Tibial nerve (tissue), 4 donors: ENCODE measurements at regions not wholly inside any gene's neighbourhood (a gene's known extent, or its start where the extent isn't known, plus 50 kb on each side); places are given as distances from the start of the nearest gene placed in this dataset.

Source experiments
- DNase-seq, 2 donors: peaks; one replicate each; pipeline ENCODE4 v3.0.0-alpha.2; 2019; ENCODE audit warnings: low spot score in 2 of 2
- H3K27ac ChIP-seq, 4 donors: fragments of 200-600 bp; sonication (generic) in 3 of 4; one replicate each; pipeline ENCODE4 v1.5.1; 2017 to 2019; ENCODE audit warnings: mild to moderate bottlenecking in 1 of 4
- H3K27me3 ChIP-seq, 2 donors: fragments of 200-600 bp; sonication (generic) in 1 of 2; one replicate each; pipeline versions ENCODE4 v1.5.1 to v1.6.0; 2017 to 2019
- H3K36me3 ChIP-seq, 3 donors: fragments of 200-600 bp; sonication (generic); one replicate each; pipeline ENCODE4 v1.5.1; 2018 to 2019
- H3K4me1 ChIP-seq, 4 donors: fragments of 200-600 bp; sonication (generic) in 3 of 4; one replicate each; pipeline ENCODE4 v1.5.1; 2017 to 2019
- H3K4me3 ChIP-seq, 4 donors: fragments of 200-600 bp; sonication (generic) in 3 of 4; one replicate each; pipeline ENCODE4 v1.5.1; 2017 to 2019; ENCODE audit warnings: mild to moderate bottlenecking in 1 of 4, moderate library complexity in 1 of 4
- H3K9me3 ChIP-seq, 4 donors: fragments of 200-600 bp; sonication (generic) in 3 of 4; one replicate each; pipeline ENCODE4 v1.5.1; 2017 to 2019
- EP300 ChIP-seq, 2 donors: sonication (generic); formaldehyde crosslinking; IDR thresholded peaks; one replicate each; pipeline ENCODE4 v1.6.1; 2017; ENCODE audit warnings: antibody characterized with exemption in 2 of 2, mild to moderate bottlenecking in 1 of 2
- POLR2A ChIP-seq, 2 donors: fragments of 450-650 bp; IDR thresholded peaks; one replicate each; pipeline ENCODE4 v1.6.1; 2017; ENCODE audit warnings: antibody characterized with exemption in 2 of 2, mild to moderate bottlenecking in 2 of 2, moderate library complexity in 2 of 2
- WGBS, 2 donors: methylation state at CpG; one replicate each; pipeline ENCODE4 v1.1.5; 2018; 5-methylcytosine and 5-hydroxymethylcytosine counted together
- TF ChIP-seq, protein P1 (sequence below), 5 experiments: fragments of 200-600 bp in 3 of 5; fragments of 450-650 bp in 2 of 5; sonication (generic) in 3 of 5; IDR thresholded peaks; one replicate each; pipeline ENCODE4 v1.5.1; 2016 to 2019; ENCODE audit warnings: antibody characterized with exemption in 5 of 5, mild to moderate bottlenecking in 3 of 5, moderate library complexity in 2 of 5

- no peaks in the 10 kb centered on the region for H3K9me3 ChIP-seq
- no peaks in the 10 kb centered on the region for H3K4me1 ChIP-seq
- H3K4me3 ChIP-seq, result no peak overlapping the region
- TF ChIP-seq POLR2A (IDR thresholded peaks at IDR 0.05) (no peak), EP300 (IDR thresholded peaks at IDR 0.05) (no peak)
- TF ChIP-seq, protein P1, sequence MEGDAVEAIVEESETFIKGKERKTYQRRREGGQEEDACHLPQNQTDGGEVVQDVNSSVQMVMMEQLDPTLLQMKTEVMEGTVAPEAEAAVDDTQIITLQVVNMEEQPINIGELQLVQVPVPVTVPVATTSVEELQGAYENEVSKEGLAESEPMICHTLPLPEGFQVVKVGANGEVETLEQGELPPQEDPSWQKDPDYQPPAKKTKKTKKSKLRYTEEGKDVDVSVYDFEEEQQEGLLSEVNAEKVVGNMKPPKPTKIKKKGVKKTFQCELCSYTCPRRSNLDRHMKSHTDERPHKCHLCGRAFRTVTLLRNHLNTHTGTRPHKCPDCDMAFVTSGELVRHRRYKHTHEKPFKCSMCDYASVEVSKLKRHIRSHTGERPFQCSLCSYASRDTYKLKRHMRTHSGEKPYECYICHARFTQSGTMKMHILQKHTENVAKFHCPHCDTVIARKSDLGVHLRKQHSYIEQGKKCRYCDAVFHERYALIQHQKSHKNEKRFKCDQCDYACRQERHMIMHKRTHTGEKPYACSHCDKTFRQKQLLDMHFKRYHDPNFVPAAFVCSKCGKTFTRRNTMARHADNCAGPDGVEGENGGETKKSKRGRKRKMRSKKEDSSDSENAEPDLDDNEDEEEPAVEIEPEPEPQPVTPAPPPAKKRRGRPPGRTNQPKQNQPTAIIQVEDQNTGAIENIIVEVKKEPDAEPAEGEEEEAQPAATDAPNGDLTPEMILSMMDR (IDR thresholded peaks at IDR 0.05), result no peak
- H3K27me3 ChIP-seq, result no peaks in the 10 kb centered on the region
- no peak for DNase-seq
- H3K27ac ChIP-seq, result no peak overlapping the region
- no peaks in the 10 kb centered on the region for H3K36me3 ChIP-seq
- 82 to 90% methylated on average over 9 to 13 of the region's 13 CpGs for WGBS, 2 donors
These were observed 63.7 kb upstream of the BCO1 start for GRCh38 chr16:81174644-81175324.

DNA sequence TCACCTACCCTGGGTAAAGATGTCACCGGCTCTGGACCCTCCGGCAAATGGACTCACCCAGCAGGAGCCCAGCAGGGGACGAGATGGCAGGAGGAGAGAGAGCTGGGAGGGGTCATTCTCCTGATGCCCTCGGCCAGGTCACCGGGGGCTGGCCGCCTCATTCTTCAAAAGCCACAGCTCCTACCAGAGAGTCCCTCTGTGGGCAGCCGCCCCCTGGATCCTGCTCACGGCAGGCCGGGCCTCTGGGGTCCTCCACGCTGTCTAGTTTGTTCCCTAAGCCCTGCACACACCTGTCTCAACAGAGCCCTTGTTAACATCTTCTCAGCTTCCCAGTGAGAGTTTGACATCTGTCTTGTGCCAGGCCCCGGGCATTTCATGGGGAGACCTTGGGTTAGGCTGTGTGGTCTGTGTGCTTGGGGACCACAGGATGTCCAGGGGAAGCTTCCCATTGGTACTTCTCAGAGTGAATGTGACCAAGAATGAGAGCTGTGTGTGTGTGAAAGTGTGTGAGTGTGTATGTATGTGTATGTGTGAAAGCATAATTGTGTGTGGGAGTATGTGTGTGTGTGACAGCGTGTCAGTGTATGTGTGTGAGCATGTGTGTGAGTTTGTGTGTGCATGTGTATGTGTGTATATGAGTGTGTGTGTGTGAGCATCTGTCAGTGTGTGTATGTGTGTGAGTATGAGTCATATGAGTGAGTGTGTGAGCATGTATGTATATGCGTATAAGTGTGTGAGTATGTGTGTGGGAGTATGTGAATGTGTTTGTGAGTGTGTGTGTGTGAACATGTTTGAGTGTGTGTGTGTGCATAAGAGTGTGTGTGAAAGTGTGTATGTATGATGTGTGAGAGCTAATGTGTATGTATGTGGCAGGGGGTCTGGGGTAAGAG lies 65.5 kb upstream of the BCO1 start:
- WGBS, 2 donors, result 70 to 73% methylated on average over 11 to 12 of the region's 13 CpGs
- Histone ChIP-seq H3K9me3 (no peaks in the 10 kb centered on the region), H3K4me3 (no peak overlapping the region), H3K27me3 (no peaks in the 10 kb centered on the region), H3K4me1 (no peaks in the 10 kb centered on the region), H3K27ac (no peak overlapping the region), H3K36me3 (no peaks in the 10 kb centered on the region)
- no peak for DNase-seq
- TF ChIP-seq POLR2A (IDR thresholded peaks at IDR 0.05) (no peak), EP300 (IDR thresholded peaks at IDR 0.05) (no peak)
- TF ChIP-seq, protein P1 (IDR thresholded peaks at IDR 0.05), result no peak

DNA sequence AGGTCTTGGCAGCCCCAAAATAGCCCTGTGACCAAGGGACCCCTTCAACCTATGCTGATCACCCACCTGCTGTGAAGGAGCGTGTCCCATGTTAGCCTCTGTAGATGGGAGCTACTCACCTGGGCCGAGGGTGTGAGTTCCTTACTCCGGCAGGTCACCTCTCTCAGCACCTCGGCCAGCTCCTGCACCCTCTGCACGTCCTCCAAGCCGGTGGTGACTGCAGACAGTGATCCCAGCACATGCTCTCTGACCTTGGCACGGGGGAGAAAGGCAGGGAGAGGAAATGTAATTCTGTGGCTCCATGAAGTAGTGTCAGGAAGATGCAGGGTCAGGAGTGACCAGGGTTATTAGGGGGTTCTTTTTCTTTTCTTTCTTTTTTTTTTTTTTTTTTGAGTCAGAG lies 67.7 kb upstream of the BCO1 start:
- no peak for DNase-seq
- H3K9me3 ChIP-seq, result no peaks in the 10 kb centered on the region
- 25 to 32% methylated on average over 7 of the region's 7 CpGs for WGBS, 2 donors

GRCh38 chr16:81168406-81168805 lies 70.1 kb upstream of the BCO1 start:
- H3K27ac ChIP-seq, result no peak overlapping the region
- TF ChIP-seq EP300 (IDR thresholded peaks at IDR 0.05), result no peak
- TF ChIP-seq, protein P1 (IDR thresholded peaks at IDR 0.05), result no peak
- TF ChIP-seq POLR2A (IDR thresholded peaks at IDR 0.05), result no peak
- H3K36me3 ChIP-seq, result no peaks in the 10 kb centered on the region
- DNase-seq, result no peak
- no peaks in the 10 kb centered on the region for H3K9me3 ChIP-seq
- WGBS, 2 donors, result 89 to 98% methylated on average over 1 of the region's 1 CpG
- no peak overlapping the region for H3K4me3 ChIP-seq
- no peaks in the 10 kb centered on the region for H3K4me1 ChIP-seq
- no peaks in the 10 kb centered on the region for H3K27me3 ChIP-seq

More for the DNA sequence above, 67.7 kb upstream of the BCO1 start:
- Histone ChIP-seq H3K27ac (no peak overlapping the region), H3K27me3 (no peaks in the 10 kb centered on the region), H3K36me3 (no peaks in the 10 kb centered on the region), H3K4me3 (no peak overlapping the region), H3K4me1 (no peaks in the 10 kb centered on the region)
- TF ChIP-seq POLR2A (IDR thresholded peaks at IDR 0.05) (no peak), EP300 (IDR thresholded peaks at IDR 0.05) (no peak)
- TF ChIP-seq, protein P1 (IDR thresholded peaks at IDR 0.05), result no peak

DNA sequence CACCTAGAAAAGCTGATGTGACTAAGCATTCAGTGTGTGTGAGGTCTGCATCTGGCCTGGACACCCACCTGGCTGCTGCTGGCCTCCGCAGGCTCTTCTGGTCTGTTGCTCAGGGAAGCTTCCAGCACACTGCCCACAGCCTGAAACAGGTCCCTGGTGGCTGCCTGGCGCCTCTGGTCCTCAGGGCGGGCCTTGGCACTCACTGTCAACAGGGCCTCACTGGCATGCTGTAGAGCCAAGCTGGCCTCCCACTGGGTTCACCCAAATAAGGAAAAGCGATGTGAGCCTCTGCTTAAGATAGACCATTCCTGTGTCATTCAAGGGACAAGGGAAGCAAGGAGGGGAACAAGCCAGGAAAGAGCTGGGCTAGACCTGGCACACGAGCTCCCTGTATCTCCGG lies 70.6 kb upstream of the BCO1 start:
- no peaks in the 10 kb centered on the region for H3K4me1 ChIP-seq
- H3K4me3 ChIP-seq, result no peak overlapping the region
- 63 to 88% methylated on average over 3 to 6 of the region's 6 CpGs for WGBS, 2 donors
- DNase-seq, result no peak
- no peak overlapping the region for H3K27ac ChIP-seq
- H3K27me3 ChIP-seq, result no peaks in the 10 kb centered on the region
- no peaks in the 10 kb centered on the region for H3K36me3 ChIP-seq
- TF ChIP-seq, protein P1 (IDR thresholded peaks at IDR 0.05), result no peak
- TF ChIP-seq POLR2A (IDR thresholded peaks at IDR 0.05), result no peak
- TF ChIP-seq EP300 (IDR thresholded peaks at IDR 0.05), result no peak
- no peaks in the 10 kb centered on the region for H3K9me3 ChIP-seq
